Left ventricle myocardium inferior (tissue), 1 donor: ENCODE measurements at regions not wholly inside any gene's neighbourhood (a gene's known extent, or its start where the extent isn't known, plus 50 kb on each side); places are given as distances from the start of the nearest gene placed in this dataset.

Source experiments
- DNase-seq: peaks from one replicate; pipeline ENCODE4 v3.0.0-alpha.2; 2020
- H3K27ac ChIP-seq: fragments of 200-600 bp; replicated peaks from 2 replicates; pipeline ENCODE4 v1.8.0; 2021
- H3K27me3 ChIP-seq: fragments of 200-600 bp; 2 replicates; pipeline ENCODE4 v1.8.0; 2021; ENCODE audit warnings: low read depth
- H3K36me3 ChIP-seq: fragments of 200-600 bp; 2 replicates; pipeline ENCODE4 v1.8.0; 2021
- H3K4me1 ChIP-seq: fragments of 200-600 bp; 2 replicates; pipeline ENCODE4 v1.8.0; 2021
- H3K4me3 ChIP-seq: fragments of 200-600 bp; 2 replicates; pipeline ENCODE4 v1.8.0; 2021; ENCODE audit warnings: mild to moderate bottlenecking, moderate library complexity
- H3K9me3 ChIP-seq: fragments of 200-600 bp; replicated peaks from 2 replicates; pipeline ENCODE4 v1.8.0; 2021
- intact Hi-C: fragments of 100-400 bp; cut with micrococcal nuclease; formaldehyde crosslinking; loops from one replicate; pipeline ENCODE4 v1.11.0; 2022
- TF ChIP-seq, protein P1 (sequence below): fragments of 200-600 bp; IDR thresholded peaks from 2 replicates; pipeline ENCODE4 v1.8.0; 2021; ENCODE audit warnings: antibody characterized with exemption, mild to moderate bottlenecking, borderline replicate concordance
- donor health status: DM: no; HTN: yes; CAD: no; lungs with severe emphysema.

DNA sequence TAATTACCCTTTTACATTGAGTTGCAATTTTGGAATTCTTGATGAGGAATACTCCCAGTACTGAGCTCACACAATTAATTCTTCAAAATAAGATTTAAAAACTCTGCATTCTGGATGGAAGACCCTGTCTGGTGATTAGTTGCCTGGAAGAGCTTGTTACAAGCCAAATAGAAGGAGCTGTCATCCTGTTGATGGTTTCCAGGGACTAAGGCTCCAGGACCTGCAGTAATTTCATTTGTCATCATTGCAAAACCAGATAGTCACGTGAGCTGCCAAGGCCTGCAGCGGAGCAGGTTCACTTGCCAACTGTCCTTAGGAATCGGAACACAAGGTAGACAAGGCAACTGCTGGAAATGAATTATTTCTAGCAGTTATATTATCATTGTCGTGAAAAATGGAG, 597.7 kb downstream of the CCDC171 start:
- Histone ChIP-seq H3K4me1 (peaks cover 10% of the 10 kb centered on the region), H3K4me3 (no peak overlapping the region), H3K36me3 (no peaks in the 10 kb centered on the region), H3K27me3 (peaks cover 2% of the 10 kb centered on the region), H3K9me3 (no peaks in the 10 kb centered on the region), H3K27ac (peak overlapping the region; percentile 61)
- DNase-seq: no peak
- intact Hi-C loops: no loop called here
- TF ChIP-seq, protein P1, sequence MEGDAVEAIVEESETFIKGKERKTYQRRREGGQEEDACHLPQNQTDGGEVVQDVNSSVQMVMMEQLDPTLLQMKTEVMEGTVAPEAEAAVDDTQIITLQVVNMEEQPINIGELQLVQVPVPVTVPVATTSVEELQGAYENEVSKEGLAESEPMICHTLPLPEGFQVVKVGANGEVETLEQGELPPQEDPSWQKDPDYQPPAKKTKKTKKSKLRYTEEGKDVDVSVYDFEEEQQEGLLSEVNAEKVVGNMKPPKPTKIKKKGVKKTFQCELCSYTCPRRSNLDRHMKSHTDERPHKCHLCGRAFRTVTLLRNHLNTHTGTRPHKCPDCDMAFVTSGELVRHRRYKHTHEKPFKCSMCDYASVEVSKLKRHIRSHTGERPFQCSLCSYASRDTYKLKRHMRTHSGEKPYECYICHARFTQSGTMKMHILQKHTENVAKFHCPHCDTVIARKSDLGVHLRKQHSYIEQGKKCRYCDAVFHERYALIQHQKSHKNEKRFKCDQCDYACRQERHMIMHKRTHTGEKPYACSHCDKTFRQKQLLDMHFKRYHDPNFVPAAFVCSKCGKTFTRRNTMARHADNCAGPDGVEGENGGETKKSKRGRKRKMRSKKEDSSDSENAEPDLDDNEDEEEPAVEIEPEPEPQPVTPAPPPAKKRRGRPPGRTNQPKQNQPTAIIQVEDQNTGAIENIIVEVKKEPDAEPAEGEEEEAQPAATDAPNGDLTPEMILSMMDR: no peak

DNA sequence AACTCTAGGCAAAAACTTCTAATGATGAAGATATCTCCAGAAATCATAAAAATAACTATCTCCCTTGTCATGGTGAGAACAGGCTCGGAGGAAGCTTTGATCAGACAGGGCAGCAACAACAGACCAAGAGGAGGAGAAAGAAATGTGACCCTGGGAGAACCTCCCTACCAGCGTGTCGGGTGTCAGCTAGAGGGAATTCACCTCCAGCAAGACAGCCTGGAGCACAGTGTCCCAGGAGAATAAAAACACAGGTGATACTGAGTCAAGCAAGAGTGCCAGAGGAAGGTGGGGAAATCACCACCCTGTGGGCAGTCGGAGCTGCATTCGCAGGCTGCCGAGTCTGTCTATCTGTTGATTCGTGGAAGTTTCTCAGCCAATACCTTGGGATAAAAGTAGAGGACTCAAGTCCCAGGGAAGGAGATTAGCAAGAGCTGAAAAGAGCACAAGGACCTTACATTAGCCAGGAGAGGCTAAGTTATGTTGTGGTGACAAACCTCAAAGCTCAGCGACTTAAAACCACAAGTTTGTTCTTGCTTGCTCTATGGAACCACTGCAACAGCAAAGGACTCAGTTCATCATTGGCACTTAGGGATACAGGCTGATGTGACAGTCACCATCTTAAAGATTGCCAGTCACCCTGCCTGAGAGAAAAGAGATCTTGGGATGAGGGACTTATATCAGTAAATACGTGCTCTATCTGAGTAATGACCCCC, 598.3 kb downstream of the CCDC171 start:
- Histone ChIP-seq H3K36me3 (no peaks in the 10 kb centered on the region), H3K27me3 (peaks cover 4% of the 10 kb centered on the region), H3K4me1 (peaks cover 10% of the 10 kb centered on the region), H3K27ac (peak overlapping the region; percentile 61), H3K9me3 (no peaks in the 10 kb centered on the region), H3K4me3 (no peak overlapping the region)
- intact Hi-C loops: no loop called here
- no peak for DNase-seq
- TF ChIP-seq, protein P1: no peak

DNA sequence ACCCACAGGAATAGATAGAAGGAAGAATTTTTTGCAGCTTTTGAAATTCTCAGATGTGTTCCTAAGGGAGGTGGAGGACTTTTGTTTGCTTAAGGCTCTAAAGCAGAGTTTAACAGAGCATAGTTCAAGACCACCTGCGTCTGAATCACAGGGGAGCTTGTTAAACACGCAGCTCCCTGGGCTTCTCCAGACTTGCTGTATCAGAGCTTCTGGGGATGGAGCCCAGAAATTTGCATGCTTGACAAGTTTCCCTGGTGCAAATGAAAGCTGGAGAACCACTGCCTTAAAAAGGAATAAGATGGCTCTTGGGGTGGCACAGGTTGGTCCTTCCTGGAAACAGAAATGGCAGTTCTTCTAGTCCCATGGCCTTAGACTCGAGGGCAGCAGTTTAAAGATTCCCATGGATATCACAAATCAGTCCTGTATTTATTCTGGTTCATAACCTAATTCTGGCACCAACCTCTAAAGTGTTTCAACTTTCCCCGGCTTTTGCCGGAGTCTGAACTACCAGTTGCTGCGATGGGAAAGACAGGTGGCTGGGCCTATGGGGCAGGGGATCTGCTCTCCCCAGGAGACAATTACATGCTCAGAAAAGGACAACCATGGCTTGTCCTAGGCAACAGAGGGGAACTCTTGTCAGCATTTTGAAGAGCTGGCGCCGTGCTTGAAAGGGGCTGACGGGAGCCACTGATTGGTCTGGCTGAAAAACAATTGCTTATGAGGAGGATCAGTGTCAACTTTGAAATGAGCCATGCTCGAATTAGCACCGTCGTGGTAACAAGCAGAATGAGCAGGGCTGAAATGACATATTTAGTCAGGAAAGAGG, 599.6 kb downstream of the CCDC171 start:
- intact Hi-C loops: no loop called here
- H3K4me1 ChIP-seq: peaks cover 10% of the 10 kb centered on the region
- no peak overlapping the region for H3K27ac ChIP-seq
- peaks cover 4% of the 10 kb centered on the region for H3K27me3 ChIP-seq
- DNase-seq: no peak
- H3K9me3 ChIP-seq: no peaks in the 10 kb centered on the region
- H3K4me3 ChIP-seq: no peak overlapping the region
- TF ChIP-seq, protein P1: no peak
- H3K36me3 ChIP-seq: no peaks in the 10 kb centered on the region

DNA sequence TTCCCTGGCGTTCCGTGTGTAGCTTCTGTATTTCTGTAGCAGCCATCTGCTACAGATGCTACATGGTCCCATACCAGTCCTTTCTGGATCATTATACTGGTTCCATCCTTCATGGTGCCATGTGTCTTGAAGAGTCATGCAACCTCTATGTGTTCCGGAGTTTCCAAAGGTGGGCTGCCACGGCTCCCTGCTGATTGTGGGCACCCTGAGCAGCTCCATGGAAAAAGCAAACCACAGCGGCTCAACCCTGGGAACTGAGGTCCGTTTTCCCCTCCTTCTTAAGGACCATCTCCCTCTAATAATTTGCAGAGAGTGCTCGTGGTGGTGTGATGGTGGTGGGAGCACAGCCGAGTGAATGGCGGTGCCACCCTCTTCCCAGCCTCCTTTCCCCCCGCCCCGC, 600.4 kb downstream of the CCDC171 start:
- DNase-seq: no peak
- Histone ChIP-seq H3K27ac (no peak overlapping the region), H3K27me3 (peaks cover 4% of the 10 kb centered on the region), H3K9me3 (no peaks in the 10 kb centered on the region), H3K4me1 (peaks cover 10% of the 10 kb centered on the region), H3K36me3 (no peaks in the 10 kb centered on the region), H3K4me3 (no peak overlapping the region)
- intact Hi-C loops: no loop called here
- TF ChIP-seq, protein P1: no peak

DNA sequence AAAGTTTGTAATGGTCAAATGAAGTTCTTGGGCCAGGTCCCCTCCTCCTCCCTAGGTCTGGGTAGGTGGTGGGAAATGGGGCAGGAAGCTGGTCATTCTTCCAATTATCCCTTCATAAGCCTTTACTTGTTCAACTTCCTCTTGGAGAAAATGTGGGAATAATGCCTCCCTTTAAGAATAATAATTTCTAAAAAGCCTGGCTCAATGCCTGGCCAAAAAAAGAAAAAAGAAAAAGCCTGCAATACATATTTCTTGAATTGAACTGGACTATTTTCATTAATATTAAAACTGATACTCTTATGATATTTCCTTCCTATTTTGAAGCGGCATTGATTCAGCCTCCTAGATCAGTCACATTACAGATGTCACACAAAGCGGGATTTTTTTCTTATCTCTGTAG, 600.9 kb downstream of the CCDC171 start:
- TF ChIP-seq, protein P1: no peak
- H3K27me3 ChIP-seq: peaks cover 4% of the 10 kb centered on the region
- no peaks in the 10 kb centered on the region for H3K9me3 ChIP-seq
- H3K4me1 ChIP-seq: peaks cover 10% of the 10 kb centered on the region
- no peak for DNase-seq
- H3K36me3 ChIP-seq: no peaks in the 10 kb centered on the region
- intact Hi-C loops: no loop called here
- no peak overlapping the region for H3K27ac ChIP-seq
- H3K4me3 ChIP-seq: no peak overlapping the region
